PFSK-1 (cell line): ENCODE measurements at regions not wholly inside any gene's neighbourhood (a gene's known extent, or its start where the extent isn't known, plus 50 kb on each side); places are given as distances from the start of the nearest gene placed in this dataset.

Experiments
- FOXP2 ChIP-seq: optimal IDR thresholded peaks from 2 replicates; pipeline ENCODE3; 2011; ENCODE audit warnings: borderline replicate concordance, control low read depth, inconsistent platforms; ENCODE audit not compliant: insufficient read depth; ENCODE audit errors: extremely low read length, extremely low read depth
- POLR2AphosphoS5 ChIP-seq: IDR thresholded peaks from 2 replicates; pipeline ENCODE4 v1.6.1; 2012; ENCODE audit warnings: low read depth, mild to moderate bottlenecking, control low read depth, low read length, moderate library complexity
- REST ChIP-seq, 2 experiments: IDR thresholded peaks; 2 replicates each; pipeline versions ENCODE4 v1.6.1 to v1.8.0; 2011 to 2012; ENCODE audit warnings: low read depth in 2 of 2, low read length in 2 of 2, control low read depth in 1 of 2, inconsistent platforms in 1 of 2, mild to moderate bottlenecking in 1 of 2, moderate library complexity in 1 of 2; ENCODE audit not compliant: insufficient read depth in 1 of 2
- SIN3A ChIP-seq: IDR thresholded peaks from 2 replicates; pipeline ENCODE4 v1.6.1; 2012; ENCODE audit warnings: mild to moderate bottlenecking, low read length, moderate library complexity, borderline replicate concordance; ENCODE audit not compliant: insufficient read depth
- TAF1 ChIP-seq: IDR thresholded peaks from 2 replicates; pipeline ENCODE4 v1.6.1; 2012; ENCODE audit warnings: low read length, control low read depth, borderline replicate concordance; ENCODE audit not compliant: insufficient read depth

GRCh38 chr6:115468272-115469005 is 592.3 kb downstream of the FRK start:
- no peak for TF ChIP-seq REST (IDR thresholded peaks at IDR 0.05; ENCODE audit: insufficient read depth in 1 of 2, low read depth in 2 of 2, low read length in 2 of 2)
- TF ChIP-seq SIN3A = no peak
- no peak for TF ChIP-seq POLR2AphosphoS5
- TF ChIP-seq FOXP2 = no peak
- TF ChIP-seq TAF1 = no peak

- TF ChIP-seq TAF1 = no peak
- no peak for TF ChIP-seq REST (IDR thresholded peaks at IDR 0.05; ENCODE audit: insufficient read depth in 1 of 2, low read depth in 2 of 2, low read length in 2 of 2)
- TF ChIP-seq POLR2AphosphoS5 = no peak
- TF ChIP-seq FOXP2 = no peak
- no peak for TF ChIP-seq SIN3A
These were observed 593.0 kb downstream of the FRK start for GRCh38 chr6:115467726-115468125.

GRCh38 chr6:115460913-115461312 is 599.8 kb downstream of the FRK start:
- TF ChIP-seq SIN3A (no peak), FOXP2 (no peak), REST (IDR thresholded peaks at IDR 0.05; ENCODE audit: insufficient read depth in 1 of 2, low read depth in 2 of 2, low read length in 2 of 2) (no peak), TAF1 (no peak), POLR2AphosphoS5 (no peak)

GRCh38 chr6:115456848-115457247 is 603.8 kb downstream of the FRK start:
- TF ChIP-seq FOXP2 (no peak), REST (IDR thresholded peaks at IDR 0.05; ENCODE audit: insufficient read depth in 1 of 2, low read depth in 2 of 2, low read length in 2 of 2) (no peak), POLR2AphosphoS5 (no peak), TAF1 (no peak), SIN3A (no peak)
